ENCODE measurements at regions not wholly inside any gene's neighbourhood (a gene's known extent, or its start where the extent isn't known, plus 50 kb on each side); places are given as distances from the start of the nearest gene placed in this dataset.
"Not testable (repeated sequence)": the region's sequence is repeated elsewhere in the genome, so short reads cannot be mapped to it uniquely, and the experiment has no call there.

GRCh38 chr20:29883514-29884219 is 1373.8 kb upstream of the DEFB115 start:
- not testable (repeated sequence) for DNase-seq

- DNase-seq = not testable (repeated sequence)
Measured at GRCh38 chr20:29884322-29884721, 1373.1 kb upstream of the DEFB115 start.

- DNase-seq = not testable (repeated sequence)
Measured at GRCh38 chr20:29885282-29886185, 1371.9 kb upstream of the DEFB115 start.

GRCh38 chr20:29891555-29891954 is 1365.9 kb upstream of the DEFB115 start:
- not testable (repeated sequence) for DNase-seq
